GM23338 (cell line): ENCODE measurements at regions not wholly inside any gene's neighbourhood (a gene's known extent, or its start where the extent isn't known, plus 50 kb on each side); places are given as distances from the start of the nearest gene placed in this dataset.

Experiments used
- ATAC-seq: fragments of 200-7000 bp; cut with Tn5 transposase; 3 replicates; pipeline ENCODE4 v1.9.1; 2020
- DNase-seq: peaks from one replicate; pipeline ENCODE4 v3.0.0-alpha.2; 2015; ENCODE audit warnings: low spot score
- H2AFZ ChIP-seq: fragments of 200-600 bp; sonication (generic); 2 replicates; pipeline ENCODE4 v1.8.0; 2016; ENCODE audit warnings: antibody characterized with exemption, mild to moderate bottlenecking, moderate library complexity
- H3F3A ChIP-seq: fragments of 200-600 bp; sonication (generic); replicated peaks from 2 replicates; pipeline ENCODE4 v1.8.0; 2017; ENCODE audit warnings: antibody characterized with exemption, mixed run types, low read depth
- H3K27ac ChIP-seq: fragments of 200-600 bp; sonication (generic); 2 replicates; pipeline ENCODE4 v1.6.1; 2016; ENCODE audit warnings: low read depth
- H3K27me3 ChIP-seq: fragments of 200-600 bp; sonication (generic); 2 replicates; pipeline ENCODE4 v1.8.0; 2016; ENCODE audit warnings: mild to moderate bottlenecking, mixed run types, moderate library complexity; ENCODE audit not compliant: insufficient read depth
- H3K36me3 ChIP-seq: fragments of 200-600 bp; sonication (generic); 2 replicates; pipeline ENCODE4 v1.8.0; 2016; ENCODE audit warnings: mild to moderate bottlenecking; ENCODE audit not compliant: insufficient read depth
- H3K4me1 ChIP-seq: fragments of 200-600 bp; sonication (generic); 2 replicates; pipeline ENCODE4 v1.8.0; 2016; ENCODE audit warnings: mild to moderate bottlenecking, moderate library complexity; ENCODE audit not compliant: insufficient read depth
- H3K4me2 ChIP-seq: fragments of 200-600 bp; sonication (generic); 2 replicates; pipeline ENCODE4 v1.7.1; 2017; ENCODE audit warnings: mixed run types
- H3K4me3 ChIP-seq: fragments of 200-600 bp; sonication (generic); 2 replicates; pipeline ENCODE4 v1.6.1; 2016; ENCODE audit warnings: mixed run types
- H3K79me2 ChIP-seq: fragments of 200-600 bp; sonication (generic); replicated peaks from 2 replicates; pipeline ENCODE4 v1.8.0; 2017; ENCODE audit warnings: mild to moderate bottlenecking; ENCODE audit not compliant: insufficient read depth
- H3K9me2 ChIP-seq: fragments of 200-600 bp; sonication (generic); 2 replicates; pipeline ENCODE4 v1.8.0; 2017; ENCODE audit not compliant: insufficient read depth
- H4K20me1 ChIP-seq: fragments of 200-600 bp; sonication (generic); replicated peaks from 2 replicates; pipeline ENCODE4 v1.8.0; 2017; ENCODE audit warnings: mild to moderate bottlenecking; ENCODE audit not compliant: insufficient read depth
- H3K27ac Mint-ChIP-seq: 2 replicates; pipeline ENCODE4 v1.8.0; 2020; ENCODE audit warnings: inconsistent platforms, mild to moderate bottlenecking, moderate library complexity, mixed read lengths
- H3K27me3 Mint-ChIP-seq: 3 replicates; pipeline ENCODE4 v1.8.0; 2022; ENCODE audit warnings: low read depth, mild to moderate bottlenecking, moderate library complexity, mixed read lengths, inconsistent platforms; ENCODE audit not compliant: insufficient read depth, poor library complexity
- H3K36me3 Mint-ChIP-seq: 3 replicates; pipeline ENCODE4 v1.8.0; 2021; ENCODE audit warnings: low read depth, mild to moderate bottlenecking, inconsistent platforms, moderate library complexity, mixed read lengths
- H3K4me1 Mint-ChIP-seq: 3 replicates; pipeline ENCODE4 v1.8.0; 2020; ENCODE audit warnings: mild to moderate bottlenecking, inconsistent platforms, mixed read lengths
- H3K4me3 Mint-ChIP-seq: 3 replicates; pipeline ENCODE4 v1.8.0; 2021; ENCODE audit warnings: moderate library complexity, mild to moderate bottlenecking, inconsistent platforms, mixed read lengths
- H3K9me3 Mint-ChIP-seq: 3 replicates; pipeline ENCODE4 v1.8.0; 2020; ENCODE audit warnings: moderate library complexity, mild to moderate bottlenecking, inconsistent platforms, mixed read lengths
- CREB1 ChIP-seq: fragments of 250-450 bp; sonication (Bioruptor Pico); IDR thresholded peaks from 2 replicates; pipeline ENCODE4 v1.5.0; 2020; ENCODE audit warnings: low read depth, mild to moderate bottlenecking, moderate library complexity
- ETS1 ChIP-seq: IDR thresholded peaks from 2 replicates; pipeline ENCODE4 v1.6.1; 2016; ENCODE audit warnings: antibody characterized with exemption
- EZH2 ChIP-seq: fragments of 200-600 bp; sonication (generic); IDR thresholded peaks from one replicate; pipeline ENCODE4 v1.8.0; 2017; ENCODE audit warnings: antibody characterized with exemption, mild to moderate bottlenecking, low read depth; ENCODE audit not compliant: unreplicated experiment
- EZH2phosphoT487 ChIP-seq: fragments of 200-600 bp; sonication (generic); IDR thresholded peaks from one replicate; pipeline ENCODE4 v1.8.1; 2018; ENCODE audit warnings: antibody characterized with exemption; ENCODE audit not compliant: unreplicated experiment
- JUNB ChIP-seq: IDR thresholded peaks from one replicate; pipeline ENCODE4 v1.6.1; 2016; ENCODE audit warnings: antibody characterized with exemption; ENCODE audit not compliant: unreplicated experiment
- POLR2AphosphoS5 ChIP-seq: IDR thresholded peaks from 2 replicates; pipeline ENCODE4 v1.6.1; 2016; ENCODE audit warnings: antibody characterized with exemption, low read depth
- STAT1 ChIP-seq: IDR thresholded peaks from one replicate; pipeline ENCODE4 v1.6.1; 2016; ENCODE audit warnings: antibody characterized with exemption; ENCODE audit not compliant: unreplicated experiment
- ZNF114 ChIP-seq: fragments of 250-450 bp; sonication (Bioruptor Pico); IDR thresholded peaks from 2 replicates; pipeline ENCODE4 v1.5.0; 2020; ENCODE audit warnings: mild to moderate bottlenecking, moderate library complexity
- ZNF331 ChIP-seq: fragments of 250-450 bp; sonication (Bioruptor Pico); IDR thresholded peaks from 2 replicates; pipeline ENCODE4 v1.5.0; 2020; ENCODE audit warnings: low read depth, mild to moderate bottlenecking, moderate library complexity
- ZNF462 ChIP-seq: fragments of 250-450 bp; sonication (Bioruptor Pico); IDR thresholded peaks from 2 replicates; pipeline ENCODE4 v1.5.0; 2020; ENCODE audit warnings: mild to moderate bottlenecking, moderate library complexity
- TF ChIP-seq, protein P1 (sequence below): IDR thresholded peaks from one replicate; pipeline ENCODE4 v1.6.1; 2018; ENCODE audit warnings: antibody characterized with exemption; ENCODE audit not compliant: unreplicated experiment

- TF ChIP-seq, protein P1, sequence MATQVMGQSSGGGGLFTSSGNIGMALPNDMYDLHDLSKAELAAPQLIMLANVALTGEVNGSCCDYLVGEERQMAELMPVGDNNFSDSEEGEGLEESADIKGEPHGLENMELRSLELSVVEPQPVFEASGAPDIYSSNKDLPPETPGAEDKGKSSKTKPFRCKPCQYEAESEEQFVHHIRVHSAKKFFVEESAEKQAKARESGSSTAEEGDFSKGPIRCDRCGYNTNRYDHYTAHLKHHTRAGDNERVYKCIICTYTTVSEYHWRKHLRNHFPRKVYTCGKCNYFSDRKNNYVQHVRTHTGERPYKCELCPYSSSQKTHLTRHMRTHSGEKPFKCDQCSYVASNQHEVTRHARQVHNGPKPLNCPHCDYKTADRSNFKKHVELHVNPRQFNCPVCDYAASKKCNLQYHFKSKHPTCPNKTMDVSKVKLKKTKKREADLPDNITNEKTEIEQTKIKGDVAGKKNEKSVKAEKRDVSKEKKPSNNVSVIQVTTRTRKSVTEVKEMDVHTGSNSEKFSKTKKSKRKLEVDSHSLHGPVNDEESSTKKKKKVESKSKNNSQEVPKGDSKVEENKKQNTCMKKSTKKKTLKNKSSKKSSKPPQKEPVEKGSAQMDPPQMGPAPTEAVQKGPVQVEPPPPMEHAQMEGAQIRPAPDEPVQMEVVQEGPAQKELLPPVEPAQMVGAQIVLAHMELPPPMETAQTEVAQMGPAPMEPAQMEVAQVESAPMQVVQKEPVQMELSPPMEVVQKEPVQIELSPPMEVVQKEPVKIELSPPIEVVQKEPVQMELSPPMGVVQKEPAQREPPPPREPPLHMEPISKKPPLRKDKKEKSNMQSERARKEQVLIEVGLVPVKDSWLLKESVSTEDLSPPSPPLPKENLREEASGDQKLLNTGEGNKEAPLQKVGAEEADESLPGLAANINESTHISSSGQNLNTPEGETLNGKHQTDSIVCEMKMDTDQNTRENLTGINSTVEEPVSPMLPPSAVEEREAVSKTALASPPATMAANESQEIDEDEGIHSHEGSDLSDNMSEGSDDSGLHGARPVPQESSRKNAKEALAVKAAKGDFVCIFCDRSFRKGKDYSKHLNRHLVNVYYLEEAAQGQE = no peak
- TF ChIP-seq STAT1 (no peak), ETS1 (no peak), CREB1 (no peak), JUNB (no peak), EZH2 (no peak), ZNF331 (CRISPR knock-in tag) (no peak)
These were observed 121.6 kb upstream of the FST start (continued) for GRCh38 chr5:53358794-53359193.

DNA sequence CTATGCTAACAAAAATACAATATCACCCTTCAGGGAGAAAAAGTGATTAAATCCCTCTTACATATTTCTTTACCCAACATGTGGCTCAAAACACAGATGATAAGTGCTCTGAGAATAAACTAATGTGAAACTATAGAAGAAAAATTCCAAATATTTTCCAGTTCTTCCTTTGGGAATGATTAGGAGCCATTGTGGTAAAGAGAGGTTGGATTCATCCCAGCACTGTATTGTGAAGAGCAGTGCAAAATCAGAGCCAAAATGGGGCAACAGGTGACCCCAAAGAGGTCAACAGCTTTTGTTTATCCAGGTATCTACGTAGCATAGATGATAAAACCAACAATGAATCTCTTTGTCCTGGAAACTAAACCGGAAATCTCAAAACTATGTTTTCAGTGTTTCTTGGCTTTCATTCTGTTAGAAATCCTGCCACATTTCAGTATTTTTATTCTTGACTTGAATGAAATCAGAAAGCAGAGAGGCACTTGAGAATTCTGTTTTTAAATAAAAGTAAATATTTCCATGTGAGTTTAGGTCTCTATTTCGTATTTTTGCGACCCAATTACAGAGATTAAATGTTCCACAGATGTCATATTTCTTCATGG is 120.4 kb upstream of the FST start:
- no peak overlapping the region for H3K27ac Mint-ChIP-seq
- Histone ChIP-seq H3K9me2 (no peaks in the 10 kb centered on the region), H3K27ac (no peak overlapping the region), H3K4me3 (no peak overlapping the region), H3F3A (no peaks in the 10 kb centered on the region), H3K79me2 (no peaks in the 10 kb centered on the region), H2AFZ (0 out of 2 replicates have a peak overlapping the region, but pooled peaks have one; percentile 38), H3K27me3 (no peaks in the 10 kb centered on the region), H3K4me2 (no peak overlapping the region), H4K20me1 (no peaks in the 10 kb centered on the region), H3K36me3 (no peaks in the 10 kb centered on the region), H3K4me1 (no peaks in the 10 kb centered on the region)
- no peak overlapping the region for H3K4me3 Mint-ChIP-seq
- H3K27me3 Mint-ChIP-seq = no peaks in the 10 kb centered on the region
- no peaks in the 10 kb centered on the region for H3K9me3 Mint-ChIP-seq
- peaks cover 5% of the 10 kb centered on the region; the same call in 2 of the 3 replicates for H3K4me1 Mint-ChIP-seq
- no peaks in the 10 kb centered on the region for H3K36me3 Mint-ChIP-seq
- DNase-seq (no peak), ATAC-seq (no peak)
- TF ChIP-seq ZNF114 (no peak), ZNF331 (CRISPR knock-in tag) (no peak), ETS1 (no peak), JUNB (no peak), CREB1 (no peak), POLR2AphosphoS5 (no peak), EZH2 (no peak), EZH2phosphoT487 (no peak), ZNF462 (CRISPR knock-in tag) (no peak)
